IMR-90 (cell line): ENCODE measurements at regions not wholly inside any gene's neighbourhood (a gene's known extent, or its start where the extent isn't known, plus 50 kb on each side); places are given as distances from the start of the nearest gene placed in this dataset.

ENCODE experiments used
- ATAC-seq: fragments of 200-7000 bp; cut with Tn5 transposase; 2 replicates; pipeline ENCODE4 v1.9.1; 2020; ENCODE audit warnings: low read depth, mild to moderate bottlenecking, moderate library complexity
- BruUV-seq: library from RNA; stranded (reverse); fragments of 400-500 nt; replicated peaks from 2 replicates; lab custom pipeline; 2021; lab: Mats Ljungman, UMichigan
- CTCF ChIA-PET: fragments of 300-600 bp; formaldehyde crosslinking; extraction: SDS; loops from one replicate; lab custom pipeline; 2021; ENCODE audit warnings: antibody characterized with exemption; lab: Yijun Ruan, JAX
- POLR2A ChIA-PET: fragments of 300-600 bp; sonication (Branson Sonifier 250); formaldehyde crosslinking; loops from one replicate; lab custom pipeline; 2022; ENCODE audit warnings: antibody characterized with exemption; ENCODE audit not compliant: unreplicated experiment; lab: Charles Lee
- DNase-seq: peaks from one replicate; pipeline ENCODE4 v3.0.0; 2013
- H2AFZ ChIP-seq: replicated peaks from 2 replicates; pipeline ENCODE3; 2013; ENCODE audit warnings: low read length, mild to moderate bottlenecking; ENCODE audit not compliant: poor library complexity
- H2AK5ac ChIP-seq: 2 replicates; pipeline ENCODE4 v1.6.1; 2013; ENCODE audit warnings: low read depth, low read length, inconsistent platforms
- H2AK9ac ChIP-seq: replicated peaks from 2 replicates; pipeline ENCODE3; 2013; ENCODE audit warnings: mild to moderate bottlenecking, low read depth, low read length, moderate library complexity; ENCODE audit not compliant: poor library complexity
- H2BK120ac ChIP-seq: 2 replicates; pipeline ENCODE4 v1.6.1; 2013; ENCODE audit warnings: low read depth, low read length, inconsistent platforms
- H2BK15ac ChIP-seq: 3 replicates; pipeline ENCODE4 v1.6.1; 2013; ENCODE audit warnings: low read depth, low read length, inconsistent platforms
- H2BK20ac ChIP-seq: 2 replicates; pipeline ENCODE4 v1.6.1; 2013; ENCODE audit warnings: low read depth, mild to moderate bottlenecking, inconsistent platforms, low read length, moderate library complexity
- H2BK5ac ChIP-seq: 2 replicates; pipeline ENCODE4 v1.6.1; 2013; ENCODE audit warnings: mild to moderate bottlenecking, low read depth, low read length, inconsistent platforms; ENCODE audit not compliant: poor library complexity, severe bottlenecking
- H3K14ac ChIP-seq: replicated peaks from 2 replicates; pipeline ENCODE4 v1.6.1; 2013; ENCODE audit warnings: low read depth, low read length, inconsistent platforms
- H3K18ac ChIP-seq: 2 replicates; pipeline ENCODE4 v1.6.1; 2013; ENCODE audit warnings: low read depth, low read length, control low read depth
- H3K23ac ChIP-seq: 2 replicates; pipeline ENCODE4 v1.6.1; 2013; ENCODE audit warnings: low read depth, low read length, inconsistent platforms
- H3K27ac ChIP-seq: 2 replicates; pipeline ENCODE4 v1.5.1; 2013; ENCODE audit warnings: mild to moderate bottlenecking, control low read depth, low read length; ENCODE audit not compliant: insufficient read depth
- H3K27me3 ChIP-seq: 2 replicates; pipeline ENCODE4 v1.6.1; 2013; ENCODE audit warnings: low read length; ENCODE audit not compliant: control insufficient read depth, insufficient read depth
- H3K36me3 ChIP-seq: 2 replicates; pipeline ENCODE4 v1.6.1; 2013; ENCODE audit warnings: low read length, mixed read lengths; ENCODE audit not compliant: control insufficient read depth, insufficient read depth
- H3K4ac ChIP-seq: 2 replicates; pipeline ENCODE4 v1.6.1; 2013; ENCODE audit warnings: low read depth, low read length, inconsistent platforms
- H3K4me1 ChIP-seq: 2 replicates; pipeline ENCODE4 v1.6.1; 2013; ENCODE audit warnings: low read length, mixed read lengths; ENCODE audit not compliant: control insufficient read depth, insufficient read depth
- H3K4me2 ChIP-seq: 2 replicates; pipeline ENCODE4 v1.6.1; 2013; ENCODE audit warnings: low read depth, mild to moderate bottlenecking, control low read depth, low read length, moderate library complexity
- H3K4me3 ChIP-seq: 2 replicates; pipeline ENCODE4 v1.5.1; 2013; ENCODE audit warnings: low read depth, mild to moderate bottlenecking, control low read depth, low read length, moderate library complexity; ENCODE audit not compliant: insufficient read depth
- H3K56ac ChIP-seq: 2 replicates; pipeline ENCODE4 v1.6.1; 2013; ENCODE audit warnings: low read length, inconsistent platforms; ENCODE audit not compliant: insufficient read depth; ENCODE audit errors: extremely low read depth
- H3K79me1 ChIP-seq, 2 experiments: 2 replicates each; pipeline ENCODE4 v1.6.1; 2013; ENCODE audit warnings: low read length in 2 of 2, inconsistent platforms in 1 of 2, low read depth in 1 of 2
- H3K9ac ChIP-seq: 2 replicates; pipeline ENCODE4 v1.6.1; 2013; ENCODE audit warnings: low read depth, low read length, control low read depth
- H3K9me1 ChIP-seq: 2 replicates; pipeline ENCODE4 v1.6.1; 2013; ENCODE audit warnings: low read length, inconsistent platforms; ENCODE audit not compliant: insufficient read depth
- H3K9me3 ChIP-seq: 2 replicates; pipeline ENCODE4 v1.6.1; 2013; ENCODE audit warnings: low read length; ENCODE audit not compliant: control insufficient read depth, insufficient read depth
- H4K20me1 ChIP-seq: 2 replicates; pipeline ENCODE4 v1.6.1; 2013; ENCODE audit warnings: low read length, inconsistent platforms; ENCODE audit not compliant: insufficient read depth
- H4K5ac ChIP-seq: 2 replicates; pipeline ENCODE4 v1.6.1; 2013; ENCODE audit warnings: mild to moderate bottlenecking, low read depth, low read length, control low read depth
- H4K8ac ChIP-seq, 2 experiments: 2 replicates each; pipeline ENCODE4 v1.6.1; 2013; ENCODE audit warnings: low read depth in 2 of 2, low read length in 2 of 2, control low read depth in 1 of 2, inconsistent platforms in 1 of 2
- H4K91ac ChIP-seq: 2 replicates; pipeline ENCODE4 v1.6.1; 2013; ENCODE audit warnings: low read depth, low read length, inconsistent platforms; ENCODE audit not compliant: insufficient read depth
- BHLHE40 ChIP-seq: fragments of 150-350 bp; IDR thresholded peaks from 2 replicates; pipeline ENCODE4 v1.6.1; 2016; ENCODE audit warnings: mild to moderate bottlenecking, low read depth, low read length
- CEBPB ChIP-seq: IDR thresholded peaks from 2 replicates; pipeline ENCODE4 v1.6.1; 2012; ENCODE audit warnings: low read depth, low read length, improper control_type of control experiment
- CHD1 ChIP-seq: IDR thresholded peaks from 2 replicates; pipeline ENCODE4 v1.6.1; 2012; ENCODE audit warnings: low read depth, low read length, improper control_type of control experiment
- FOS ChIP-seq: fragments of 150-350 bp; IDR thresholded peaks from 2 replicates; pipeline ENCODE4 v1.6.1; 2016; ENCODE audit warnings: low read depth, low read length
- MAFK ChIP-seq: IDR thresholded peaks from 2 replicates; pipeline ENCODE4 v1.6.1; 2012; ENCODE audit warnings: low read depth, low read length, improper control_type of control experiment
- MAZ ChIP-seq: IDR thresholded peaks from 2 replicates; pipeline ENCODE4 v1.6.1; 2012; ENCODE audit warnings: low read depth, mild to moderate bottlenecking, low read length, improper control_type of control experiment, moderate library complexity, borderline replicate concordance
- MXI1 ChIP-seq: IDR thresholded peaks from 2 replicates; pipeline ENCODE4 v1.6.1; 2012; ENCODE audit warnings: low read depth, mild to moderate bottlenecking, low read length, moderate library complexity, borderline replicate concordance
- POLR2A ChIP-seq: IDR thresholded peaks from 2 replicates; pipeline ENCODE4 v1.6.1; 2012; ENCODE audit warnings: mild to moderate bottlenecking, low read depth, low read length
- RAD21 ChIP-seq: IDR thresholded peaks from 2 replicates; pipeline ENCODE4 v1.6.1; 2012; ENCODE audit warnings: low read length, improper control_type of control experiment
- RCOR1 ChIP-seq: IDR thresholded peaks from 2 replicates; pipeline ENCODE4 v1.6.1; 2012; ENCODE audit warnings: mild to moderate bottlenecking, low read length, improper control_type of control experiment; ENCODE audit not compliant: insufficient replicate concordance
- RFX5 ChIP-seq: IDR thresholded peaks from 2 replicates; pipeline ENCODE4 v1.8.0; 2012; ENCODE audit warnings: low read depth, mild to moderate bottlenecking, low read length, moderate library complexity
- SMC3 ChIP-seq: fragments of 150-350 bp; IDR thresholded peaks from 2 replicates; pipeline ENCODE4 v1.6.1; 2016; ENCODE audit warnings: low read depth, mild to moderate bottlenecking, antibody characterized with exemption, low read length, moderate library complexity
- WGBS, 2 experiments: methylation state at CpG; one replicate each; pipeline versions ENCODE4 v1.1.5 to v1.1.7; 2013; ENCODE audit warnings: missing lambda C conversion rate in 2 of 2; ENCODE audit not compliant: insufficient read length in 1 of 2; ENCODE audit errors: extremely low coverage in 2 of 2; 5-methylcytosine and 5-hydroxymethylcytosine counted together
- dilution Hi-C: fragments of 300-500 bp; cut with HindIII; formaldehyde crosslinking; loops from one replicate; pipeline ENCODE4 v1.14.3; 2018; ENCODE audit warnings: low sequenced_read_pairs; ENCODE audit not compliant: unreplicated experiment
- in situ Hi-C: fragments of 300-500 bp; cut with MboI; formaldehyde crosslinking; loops from 3 replicates; pipeline ENCODE4 v1.14.3; 2019; ENCODE audit warnings: low sequenced_read_pairs, inconsistent platforms, mixed read lengths
- intact Hi-C: fragments of 100-400 bp; cut with micrococcal nuclease; formaldehyde crosslinking; loops from 2 replicates; pipeline ENCODE4 v1.10.0; 2022
- TF ChIP-seq, protein P1 (sequence below): fragments of 150-350 bp; IDR thresholded peaks from 2 replicates; pipeline ENCODE4 v1.6.1; 2017; ENCODE audit warnings: mild to moderate bottlenecking, antibody characterized with exemption, low read length, low read depth
- TF ChIP-seq, protein P2 (sequence below): fragments of 150-350 bp; IDR thresholded peaks from 2 replicates; pipeline ENCODE4 v1.6.1; 2016; ENCODE audit warnings: low read depth, mild to moderate bottlenecking, low read length, moderate library complexity, borderline replicate concordance
- TF ChIP-seq, protein P3 (sequence below): conservative IDR thresholded peaks from 2 replicates; pipeline ENCODE4 v1.5.1; 2012; ENCODE audit warnings: mild to moderate bottlenecking, low read depth, low read length, improper control_type of control experiment

DNA sequence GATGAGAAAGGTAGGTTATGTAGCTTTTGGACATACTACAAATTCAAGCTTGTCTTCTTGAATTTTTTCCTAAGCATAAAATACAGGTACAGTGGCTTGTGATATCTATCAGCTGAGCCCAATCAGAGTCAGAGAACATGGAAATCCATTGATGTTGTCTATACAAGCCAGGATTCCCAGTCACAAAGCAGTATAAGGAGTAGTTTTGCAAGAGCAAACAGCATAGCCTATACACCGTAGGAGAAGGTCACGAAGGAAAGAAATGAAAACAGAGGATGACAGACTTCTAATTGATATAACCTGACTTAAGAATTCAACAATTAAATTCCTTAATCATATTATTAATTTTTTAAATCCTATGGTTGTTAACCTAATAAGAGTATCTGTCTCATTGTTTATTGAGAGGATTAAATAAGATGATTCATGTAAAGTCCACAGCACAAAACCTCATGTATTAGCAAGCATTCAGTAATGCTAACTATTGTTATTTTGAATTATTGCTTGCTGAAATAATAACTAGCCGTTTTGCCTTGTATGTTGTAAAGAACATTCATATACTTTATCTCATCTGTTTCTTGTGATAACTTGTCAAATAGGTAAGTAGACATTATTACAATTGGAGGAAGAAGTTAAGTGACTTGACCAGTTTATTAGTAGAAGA, 276.6 kb upstream of the ZPLD1 start:
- H3K4me2 ChIP-seq: no peak overlapping the region
- ATAC-seq: peak; percentile 27
- no peak overlapping the region for H2AFZ ChIP-seq
- no peak overlapping the region for H3K23ac ChIP-seq
- peak overlapping the region; percentile 43; the same call in 1 of the 2 replicates for H2BK20ac ChIP-seq
- H4K91ac ChIP-seq: no peak overlapping the region
- H3K14ac ChIP-seq: peak overlapping the region; percentile 31; the same call in 1 of the 2 replicates
- H3K4me1 ChIP-seq: peaks cover 7% of the 10 kb centered on the region
- no peak overlapping the region for H4K8ac ChIP-seq
- peak overlapping the region; percentile 46; the same call in 2 of the 3 replicates for H2BK15ac ChIP-seq
- no peak overlapping the region for H3K56ac ChIP-seq
- H2BK120ac ChIP-seq: peak overlapping the region; percentile 39
- no peak overlapping the region for H2AK9ac ChIP-seq
- peak overlapping the region; percentile 74; the same call in 1 of the 2 replicates for H3K18ac ChIP-seq
- H4K20me1 ChIP-seq: no peaks in the 10 kb centered on the region
- POLR2A ChIA-PET: no interaction called here
- no peak overlapping the region; the same call in 1 of the 2 replicates for H3K4ac ChIP-seq
- no peak overlapping the region for H4K5ac ChIP-seq
- CTCF ChIA-PET: no interaction called here
- H2AK5ac ChIP-seq: no peak overlapping the region
- H3K9me1 ChIP-seq: peaks cover 3% of the 10 kb centered on the region; the same call in 1 of the 2 replicates
- intact Hi-C loops: no loop called here
- no peaks in the 10 kb centered on the region for H3K9me3 ChIP-seq
- no peaks in the 10 kb centered on the region for H3K36me3 ChIP-seq
- no CpG with 5 or more reads among the region's 3 CpGs for WGBS, 2 experiments
- in situ Hi-C loops: no loop called here
- TF ChIP-seq, protein P1, sequence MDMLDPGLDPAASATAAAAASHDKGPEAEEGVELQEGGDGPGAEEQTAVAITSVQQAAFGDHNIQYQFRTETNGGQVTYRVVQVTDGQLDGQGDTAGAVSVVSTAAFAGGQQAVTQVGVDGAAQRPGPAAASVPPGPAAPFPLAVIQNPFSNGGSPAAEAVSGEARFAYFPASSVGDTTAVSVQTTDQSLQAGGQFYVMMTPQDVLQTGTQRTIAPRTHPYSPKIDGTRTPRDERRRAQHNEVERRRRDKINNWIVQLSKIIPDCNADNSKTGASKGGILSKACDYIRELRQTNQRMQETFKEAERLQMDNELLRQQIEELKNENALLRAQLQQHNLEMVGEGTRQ: no peak
- TF ChIP-seq, protein P2, sequence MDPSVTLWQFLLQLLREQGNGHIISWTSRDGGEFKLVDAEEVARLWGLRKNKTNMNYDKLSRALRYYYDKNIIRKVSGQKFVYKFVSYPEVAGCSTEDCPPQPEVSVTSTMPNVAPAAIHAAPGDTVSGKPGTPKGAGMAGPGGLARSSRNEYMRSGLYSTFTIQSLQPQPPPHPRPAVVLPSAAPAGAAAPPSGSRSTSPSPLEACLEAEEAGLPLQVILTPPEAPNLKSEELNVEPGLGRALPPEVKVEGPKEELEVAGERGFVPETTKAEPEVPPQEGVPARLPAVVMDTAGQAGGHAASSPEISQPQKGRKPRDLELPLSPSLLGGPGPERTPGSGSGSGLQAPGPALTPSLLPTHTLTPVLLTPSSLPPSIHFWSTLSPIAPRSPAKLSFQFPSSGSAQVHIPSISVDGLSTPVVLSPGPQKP: no peak
- TF ChIP-seq SMC3 (no peak), MAFK (no peak), POLR2A (no peak), MXI1 (no peak), CEBPB (no peak), FOS (no peak), CHD1 (no peak), RAD21 (no peak), BHLHE40 (no peak), RCOR1 (no peak), MAZ (no peak), RFX5 (no peak)
- TF ChIP-seq, protein P3, sequence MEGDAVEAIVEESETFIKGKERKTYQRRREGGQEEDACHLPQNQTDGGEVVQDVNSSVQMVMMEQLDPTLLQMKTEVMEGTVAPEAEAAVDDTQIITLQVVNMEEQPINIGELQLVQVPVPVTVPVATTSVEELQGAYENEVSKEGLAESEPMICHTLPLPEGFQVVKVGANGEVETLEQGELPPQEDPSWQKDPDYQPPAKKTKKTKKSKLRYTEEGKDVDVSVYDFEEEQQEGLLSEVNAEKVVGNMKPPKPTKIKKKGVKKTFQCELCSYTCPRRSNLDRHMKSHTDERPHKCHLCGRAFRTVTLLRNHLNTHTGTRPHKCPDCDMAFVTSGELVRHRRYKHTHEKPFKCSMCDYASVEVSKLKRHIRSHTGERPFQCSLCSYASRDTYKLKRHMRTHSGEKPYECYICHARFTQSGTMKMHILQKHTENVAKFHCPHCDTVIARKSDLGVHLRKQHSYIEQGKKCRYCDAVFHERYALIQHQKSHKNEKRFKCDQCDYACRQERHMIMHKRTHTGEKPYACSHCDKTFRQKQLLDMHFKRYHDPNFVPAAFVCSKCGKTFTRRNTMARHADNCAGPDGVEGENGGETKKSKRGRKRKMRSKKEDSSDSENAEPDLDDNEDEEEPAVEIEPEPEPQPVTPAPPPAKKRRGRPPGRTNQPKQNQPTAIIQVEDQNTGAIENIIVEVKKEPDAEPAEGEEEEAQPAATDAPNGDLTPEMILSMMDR: no peak
- DNase-seq: peak; percentile 39
- H3K9ac ChIP-seq: no peak overlapping the region
- dilution Hi-C loops: no loop called here
- no TSS peak for BruUV-seq
- H3K27ac ChIP-seq: no peak overlapping the region
- no peaks in the 10 kb centered on the region for H3K79me1 ChIP-seq
- peak overlapping the region; percentile 89 for H2BK5ac ChIP-seq
- H3K27me3 ChIP-seq: no peaks in the 10 kb centered on the region
- no peak overlapping the region for H3K4me3 ChIP-seq
